Jurkat, Clone E6-1 (cell line): ENCODE measurements at regions not wholly inside any gene's neighbourhood (a gene's known extent, or its start where the extent isn't known, plus 50 kb on each side); places are given as distances from the start of the nearest gene placed in this dataset.

Experiments
- DNase-seq: peaks from one replicate; pipeline ENCODE4 v3.0.0-alpha.2; 2011; ENCODE audit warnings: low read depth, low spot score
- H3K4me3 ChIP-seq: 2 replicates; pipeline ENCODE4 v1.5.1; 2011; ENCODE audit warnings: mild to moderate bottlenecking, low read length, control low read depth, moderate library complexity

GRCh38 chr2:226423498-226423960 is 376.1 kb downstream of the IRS1 start:
- DNase-seq: peak; percentile 7
- H3K4me3 ChIP-seq: no peak overlapping the region

DNA sequence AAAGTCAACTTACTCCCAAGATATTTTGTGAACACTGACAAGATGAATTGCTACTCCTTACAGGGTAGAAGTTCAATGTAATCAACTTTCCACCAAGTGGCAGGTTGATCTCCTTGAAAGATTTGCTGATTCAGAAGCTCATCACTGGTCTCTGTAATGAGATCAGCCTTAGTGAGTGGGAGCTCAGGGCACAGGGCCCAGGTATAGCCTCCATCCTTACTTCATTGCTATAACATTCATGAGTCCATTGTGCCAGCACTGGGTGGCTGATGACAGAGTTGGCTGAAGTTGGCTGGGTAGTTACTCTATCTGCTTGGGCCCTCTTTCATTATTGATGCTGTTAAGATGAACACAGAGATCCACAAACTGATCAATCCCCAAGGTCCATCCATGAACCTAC is 379.0 kb downstream of the IRS1 start:
- DNase-seq: no peak
- H3K4me3 ChIP-seq: no peak overlapping the region

- no peak for DNase-seq
- H3K4me3 ChIP-seq: no peak overlapping the region
Observed at GRCh38 chr2:226418521-226418920, 381.1 kb downstream of the IRS1 start.

DNA sequence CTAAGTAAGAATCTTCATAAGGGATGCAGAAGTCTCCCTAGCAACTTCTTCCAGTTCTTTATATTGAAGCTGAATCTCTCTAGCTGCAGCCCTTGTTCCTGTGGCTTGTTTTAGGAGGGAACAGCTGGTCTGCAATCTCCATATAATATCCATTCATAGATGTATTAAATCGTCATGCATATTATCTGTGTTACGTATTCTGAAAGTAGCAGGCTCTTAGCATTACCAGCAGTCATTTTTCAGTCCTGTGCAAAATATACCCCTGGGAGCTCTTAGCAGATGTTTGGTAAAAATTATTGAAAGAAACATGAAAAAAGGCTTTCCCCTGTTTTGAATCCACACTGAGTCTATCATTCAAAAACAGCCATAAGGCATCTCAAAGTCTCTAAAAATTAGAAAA is 385.3 kb downstream of the IRS1 start:
- H3K4me3 ChIP-seq: no peak overlapping the region
- no peak for DNase-seq

DNA sequence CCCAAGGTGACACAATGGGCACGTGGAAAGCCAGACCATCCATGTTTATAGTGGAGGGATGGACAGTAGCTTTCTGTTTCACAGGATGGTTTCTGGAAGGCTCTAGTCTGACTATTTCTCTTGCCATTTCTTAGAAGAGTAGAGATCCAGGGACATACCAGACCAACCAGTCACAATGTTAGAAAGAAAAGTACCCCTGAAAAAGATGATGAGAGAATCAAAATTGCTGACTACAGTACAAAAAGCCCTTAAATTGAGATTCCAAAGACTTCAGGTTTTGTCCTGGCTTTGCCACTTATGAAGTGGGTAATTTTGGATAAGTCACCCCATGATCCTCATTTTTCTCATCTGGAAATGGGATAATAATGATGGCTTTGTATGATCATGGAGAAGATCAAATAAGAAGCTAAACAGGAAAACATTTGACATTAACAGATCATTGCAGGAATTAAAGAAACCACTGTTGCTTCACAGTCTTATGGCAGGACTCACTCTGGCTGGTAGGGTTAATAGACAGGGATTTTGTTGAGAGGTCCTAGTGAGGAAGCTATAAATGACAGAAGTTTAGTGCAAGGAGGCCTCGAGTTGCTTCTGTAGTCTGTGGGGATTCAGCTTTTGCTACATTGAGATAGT is 386.0 kb downstream of the IRS1 start:
- DNase-seq: no peak

GRCh38 chr2:226411727-226412360 is 387.8 kb downstream of the IRS1 start:
- no peak for DNase-seq
- H3K4me3 ChIP-seq: no peak overlapping the region

More for the DNA sequence above, 386.0 kb downstream of the IRS1 start:
- no peak overlapping the region for H3K4me3 ChIP-seq

DNA sequence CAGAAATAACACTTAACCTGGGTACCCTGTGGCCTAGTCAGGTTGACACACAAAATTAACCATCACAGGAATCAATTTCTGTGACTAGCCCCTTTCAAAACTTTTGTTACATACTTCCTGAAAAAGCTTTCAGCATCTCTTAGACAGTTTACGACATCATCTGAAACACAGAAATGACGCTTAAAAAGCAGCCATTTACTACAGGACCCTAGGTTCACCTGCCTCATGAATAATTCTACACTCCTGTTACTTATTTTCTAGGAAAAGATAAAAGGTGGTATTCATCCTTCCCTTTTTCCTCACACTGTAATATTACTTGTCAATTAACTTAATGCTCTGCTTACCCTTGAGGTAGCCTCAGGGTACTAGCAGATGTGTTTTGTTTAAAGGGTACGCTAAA is 388.4 kb downstream of the IRS1 start:
- H3K4me3 ChIP-seq: no peak overlapping the region
- DNase-seq: no peak

DNA sequence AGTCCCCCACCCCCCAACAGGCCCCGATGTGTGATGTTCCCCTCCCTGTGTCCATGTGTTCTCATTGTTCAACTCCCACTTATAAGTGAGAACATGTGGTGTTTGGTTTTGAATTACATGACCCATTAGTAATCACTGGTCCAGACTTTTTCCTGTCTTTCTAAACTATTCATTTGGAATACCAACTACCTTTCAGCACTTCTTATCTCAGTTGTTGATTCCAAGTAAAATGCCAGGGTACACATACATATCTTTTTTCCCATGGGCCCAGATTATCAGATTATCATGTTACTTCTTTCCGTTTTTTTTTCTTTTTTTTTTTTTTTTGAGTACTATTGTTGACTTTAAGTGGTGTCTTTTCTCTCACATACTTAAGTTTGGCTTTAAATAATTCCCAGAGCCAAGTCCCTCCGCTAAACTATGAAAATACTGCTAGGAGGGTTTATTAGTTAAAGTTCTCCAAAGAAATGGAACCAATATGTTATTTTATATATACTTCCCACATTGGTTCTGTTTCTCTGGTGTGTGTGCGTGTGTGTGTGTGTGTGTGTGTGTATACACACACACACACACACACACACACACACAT is 389.3 kb downstream of the IRS1 start:
- no peak overlapping the region for H3K4me3 ChIP-seq
- DNase-seq: no peak

- DNase-seq: no peak
- H3K4me3 ChIP-seq: no peak overlapping the region
Observed at GRCh38 chr2:226409134-226409533, 390.5 kb downstream of the IRS1 start.

GRCh38 chr2:226408141-226408540 is 391.5 kb downstream of the IRS1 start:
- no peak for DNase-seq
- H3K4me3 ChIP-seq: no peak overlapping the region

DNA sequence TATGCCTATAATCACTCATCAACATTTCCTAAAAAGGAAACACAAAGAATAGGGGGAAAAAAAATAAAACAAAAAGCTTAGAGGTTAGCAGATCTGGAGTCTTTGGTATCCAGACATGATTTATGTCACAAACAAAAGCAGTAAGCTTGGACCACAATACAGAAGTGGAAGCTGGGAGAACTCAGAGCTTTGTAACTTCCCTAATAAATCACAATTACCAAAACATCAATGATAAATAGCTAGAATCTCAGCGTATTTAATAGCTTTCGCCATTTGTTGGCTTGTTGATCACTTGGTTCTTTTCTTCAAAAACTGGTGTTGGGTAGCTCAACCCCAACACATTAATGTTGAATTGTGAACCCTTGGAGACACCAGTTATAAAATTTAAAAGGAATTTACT is 392.5 kb downstream of the IRS1 start:
- no peak overlapping the region for H3K4me3 ChIP-seq
- DNase-seq: no peak

- no peak for DNase-seq
- no peak overlapping the region for H3K4me3 ChIP-seq
Observed at GRCh38 chr2:226405465-226405864, 394.2 kb downstream of the IRS1 start.

DNA sequence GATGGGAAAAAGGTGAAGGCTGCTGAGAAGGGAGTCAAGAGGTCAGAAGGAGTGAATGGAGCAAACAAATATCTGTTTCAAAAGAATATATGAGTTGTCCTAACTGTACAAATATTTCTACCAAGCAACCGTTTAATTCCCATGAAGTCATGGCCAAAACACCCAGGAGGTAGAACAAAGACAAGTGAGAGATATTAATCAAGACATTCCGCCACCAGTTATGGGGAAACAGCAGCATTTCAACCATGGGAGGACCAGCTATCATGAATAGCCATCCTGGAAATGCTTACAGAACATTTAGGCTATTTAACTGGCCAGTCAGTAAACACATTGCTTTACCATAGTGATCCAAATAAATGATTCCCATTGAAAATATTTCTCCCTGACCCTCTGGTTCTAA is 396.3 kb downstream of the IRS1 start:
- no peak for DNase-seq

DNA sequence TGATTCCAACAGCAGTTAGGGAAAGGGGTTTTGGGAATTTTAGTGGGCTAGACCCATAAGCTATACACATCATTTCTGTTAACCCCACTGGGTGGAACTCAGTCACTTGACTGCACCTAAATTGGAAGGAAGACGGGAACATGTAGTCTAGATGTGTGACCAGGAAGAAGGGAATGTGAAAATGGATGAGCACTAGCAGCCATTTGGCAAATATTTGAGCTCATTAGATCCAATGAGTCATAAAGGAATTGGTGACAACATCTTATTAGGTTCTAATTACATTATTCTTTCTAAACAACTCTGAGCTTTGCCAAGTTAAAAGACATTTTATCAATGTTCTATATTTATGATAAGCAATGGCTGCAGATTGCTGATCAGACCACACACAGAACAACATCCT is 400.6 kb downstream of the IRS1 start:
- no peak for DNase-seq
- no peak overlapping the region for H3K4me3 ChIP-seq

More for the DNA sequence above, 396.3 kb downstream of the IRS1 start:
- H3K4me3 ChIP-seq: no peak overlapping the region

DNA sequence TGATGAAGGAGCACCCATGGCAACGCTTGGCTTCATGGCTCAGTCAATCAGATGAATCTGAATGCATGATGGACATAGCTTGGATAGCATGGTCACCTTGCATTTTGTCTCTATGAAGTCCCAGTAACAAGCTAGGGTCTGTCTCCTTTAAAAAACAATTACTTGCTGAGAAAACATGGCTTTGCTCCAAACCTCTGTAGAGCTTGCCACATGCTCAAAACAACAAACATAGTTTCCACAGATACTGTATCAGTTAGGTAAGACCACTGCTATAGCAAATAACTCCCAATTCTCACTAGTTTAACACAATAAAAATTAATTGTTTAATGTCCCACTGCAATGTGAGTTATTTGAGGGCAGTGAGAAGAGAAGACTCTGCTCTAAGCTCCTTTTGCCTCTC is 401.0 kb downstream of the IRS1 start:
- no peak overlapping the region for H3K4me3 ChIP-seq
- DNase-seq: no peak

- no peak for DNase-seq
Observed at GRCh38 chr2:226396541-226396940, 403.1 kb downstream of the IRS1 start.

DNA sequence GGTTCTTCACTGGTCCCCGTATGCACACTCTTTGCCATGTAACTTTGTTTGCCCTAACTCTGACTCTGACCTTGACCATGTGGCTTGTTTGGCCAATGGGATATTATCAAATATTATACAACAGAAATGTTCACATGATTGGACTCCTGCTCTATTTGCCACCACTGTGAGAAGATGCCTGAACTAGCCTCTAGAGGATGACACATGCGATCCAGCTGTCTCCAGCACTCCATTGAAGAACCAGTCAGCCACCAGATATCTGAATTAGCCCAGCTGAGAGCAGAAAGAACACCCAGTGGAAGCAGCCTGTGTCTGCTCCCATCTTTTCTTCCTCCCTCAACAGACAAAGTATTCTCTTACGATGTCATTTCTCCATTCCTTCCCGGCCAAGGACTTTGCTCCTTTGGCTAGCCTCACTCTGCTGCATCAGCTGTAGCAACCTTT is 412.1 kb downstream of the IRS1 start:
- no peak for DNase-seq
- H3K4me3 ChIP-seq: no peak overlapping the region

More at GRCh38 chr2:226396541-226396940, 403.1 kb downstream of the IRS1 start:
- H3K4me3 ChIP-seq: no peak overlapping the region

DNA sequence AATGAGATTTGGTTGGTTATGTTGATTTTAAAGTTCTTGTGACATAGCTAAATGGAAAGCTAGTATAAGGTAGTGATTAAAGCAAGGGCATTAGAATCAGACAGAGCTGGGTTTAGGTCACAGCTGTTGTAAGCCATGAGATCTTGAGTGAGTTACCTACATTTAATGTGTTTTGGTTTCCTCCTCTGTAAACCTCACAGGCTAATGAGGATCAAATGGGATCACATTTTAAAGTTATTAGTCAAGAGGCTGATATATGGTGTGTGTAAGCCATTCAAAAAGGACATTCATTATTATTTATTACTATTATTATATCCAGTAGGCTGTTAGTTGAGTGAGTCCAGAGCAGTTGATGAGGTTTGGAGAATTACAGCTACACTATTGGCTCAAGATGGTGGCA is 416.2 kb downstream of the IRS1 start:
- DNase-seq: no peak
- H3K4me3 ChIP-seq: no peak overlapping the region

GRCh38 chr2:226380679-226381078 is 418.9 kb downstream of the IRS1 start:
- H3K4me3 ChIP-seq: no peak overlapping the region
- DNase-seq: no peak
